ENCODE measurements at regions not wholly inside any gene's neighbourhood (a gene's known extent, or its start where the extent isn't known, plus 50 kb on each side); places are given as distances from the start of the nearest gene placed in this dataset.
"Not testable (repeated sequence)": the region's sequence is repeated elsewhere in the genome, so short reads cannot be mapped to it uniquely, and the experiment has no call there.

- TF ChIP-seq EZH2phosphoT487 (IDR thresholded peaks at IDR 0.05; ENCODE audit: insufficient read depth, low read depth) (no peak), EZH2 (IDR thresholded peaks at IDR 0.05; ENCODE audit: insufficient read depth, poor library complexity, severe bottlenecking) (no peak)
- no peak overlapping the region for H3K9ac ChIP-seq
- H3K4me1 ChIP-seq (ENCODE audit: insufficient read depth) = no peaks in the 10 kb centered on the region
- H3K79me2 ChIP-seq (ENCODE audit: insufficient read depth) = no peaks in the 10 kb centered on the region
- WGBS, 2 experiments (ENCODE audit: low coverage in 1 of 2, low lambda C conversion rate in 2 of 2, missing lambda C conversion rate in 2 of 2) = 40 to 42% methylated on average over 2 of the region's 2 CpGs
- no peak overlapping the region for H3K27ac ChIP-seq
- H3F3A ChIP-seq (ENCODE audit: insufficient read depth) = no peaks in the 10 kb centered on the region
- DNase-seq = no peak
- no peaks in the 10 kb centered on the region for H3K27me3 ChIP-seq (replicated peaks; ENCODE audit: insufficient read depth)
- H3K4me3 ChIP-seq = no peak overlapping the region
- in situ Hi-C loops (cut with MboI) = no loop called here
- peak overlapping the region; percentile 18; the same call in 1 of the 2 replicates for H2AFZ ChIP-seq
- no peak overlapping the region for H3K4me2 ChIP-seq (ENCODE audit: unreplicated experiment)
- no peaks in the 10 kb centered on the region for H3K9me2 ChIP-seq (ENCODE audit: insufficient read depth)
- H3K36me3 ChIP-seq (ENCODE audit: low read depth) = no peaks in the 10 kb centered on the region
- H3K9me3 ChIP-seq (ENCODE audit: low read depth) = no peaks in the 10 kb centered on the region
- no peaks in the 10 kb centered on the region for H4K20me1 ChIP-seq (ENCODE audit: insufficient read depth)
Observed at GRCh38 chr4:28451346-28451745, 1590.7 kb downstream of the STIM2 start.

- Histone ChIP-seq H2AFZ (peak overlapping the region; percentile 81), H3K27me3 (replicated peaks; ENCODE audit: insufficient read depth) (no peaks in the 10 kb centered on the region), H3K9me3 (ENCODE audit: low read depth) (no peaks in the 10 kb centered on the region), H4K20me1 (ENCODE audit: insufficient read depth) (no peaks in the 10 kb centered on the region), H3K4me1 (ENCODE audit: insufficient read depth) (no peaks in the 10 kb centered on the region; the same call in 1 of the 2 replicates), H3K79me2 (ENCODE audit: insufficient read depth) (no peaks in the 10 kb centered on the region), H3K9ac (no peak overlapping the region), H3K4me3 (no peak overlapping the region), H3K9me2 (ENCODE audit: insufficient read depth) (no peaks in the 10 kb centered on the region), H3K27ac (no peak overlapping the region), H3K36me3 (ENCODE audit: low read depth) (no peaks in the 10 kb centered on the region), H3F3A (ENCODE audit: insufficient read depth) (no peaks in the 10 kb centered on the region), H3K4me2 (ENCODE audit: unreplicated experiment) (peak overlapping the region; percentile 21)
- in situ Hi-C loops (cut with MboI) = no loop called here
- 7% methylated on average over 7 of the region's 7 CpGs for WGBS, 2 experiments (ENCODE audit: low coverage in 1 of 2, low lambda C conversion rate in 2 of 2, missing lambda C conversion rate in 2 of 2)
- DNase-seq = peak; percentile 13
- TF ChIP-seq EZH2phosphoT487 (IDR thresholded peaks at IDR 0.05; ENCODE audit: insufficient read depth, low read depth) (no peak), EZH2 (IDR thresholded peaks at IDR 0.05; ENCODE audit: insufficient read depth, poor library complexity, severe bottlenecking) (no peak)
Observed at GRCh38 chr4:28462766-28463700, 1602.4 kb downstream of the STIM2 start.

- Histone ChIP-seq H3F3A (ENCODE audit: insufficient read depth) (no peaks in the 10 kb centered on the region), H3K9me3 (ENCODE audit: low read depth) (no peaks in the 10 kb centered on the region), H3K4me2 (ENCODE audit: unreplicated experiment) (no peak overlapping the region), H2AFZ (no peak overlapping the region), H3K4me3 (no peak overlapping the region), H4K20me1 (ENCODE audit: insufficient read depth) (no peaks in the 10 kb centered on the region), H3K79me2 (ENCODE audit: insufficient read depth) (no peaks in the 10 kb centered on the region), H3K27ac (no peak overlapping the region), H3K36me3 (ENCODE audit: low read depth) (no peaks in the 10 kb centered on the region), H3K9me2 (ENCODE audit: insufficient read depth) (no peaks in the 10 kb centered on the region), H3K9ac (no peak overlapping the region), H3K27me3 (replicated peaks; ENCODE audit: insufficient read depth) (no peaks in the 10 kb centered on the region), H3K4me1 (ENCODE audit: insufficient read depth) (no peaks in the 10 kb centered on the region; the same call in 1 of the 2 replicates)
- in situ Hi-C loops (cut with MboI) = no loop called here
- WGBS, 2 experiments (ENCODE audit: low coverage in 1 of 2, low lambda C conversion rate in 2 of 2, missing lambda C conversion rate in 2 of 2) = 11 to 12% methylated on average over 1 of the region's 1 CpG
- DNase-seq = no peak
- TF ChIP-seq EZH2 (IDR thresholded peaks at IDR 0.05; ENCODE audit: insufficient read depth, poor library complexity, severe bottlenecking) (no peak), EZH2phosphoT487 (IDR thresholded peaks at IDR 0.05; ENCODE audit: insufficient read depth, low read depth) (no peak)
Observed at GRCh38 chr4:28464823-28465222, 1604.2 kb downstream of the STIM2 start.

GRCh38 chr4:28466886-28467285 lies 1606.2 kb downstream of the STIM2 start:
- H3K4me3 ChIP-seq; H4K20me1 ChIP-seq (ENCODE audit: insufficient read depth); H3F3A ChIP-seq (ENCODE audit: insufficient read depth); H3K4me1 ChIP-seq (ENCODE audit: insufficient read depth); H3K9me2 ChIP-seq (ENCODE audit: insufficient read depth); DNase-seq; H3K79me2 ChIP-seq (ENCODE audit: insufficient read depth); H3K27ac ChIP-seq; in situ Hi-C loops (cut with MboI); H3K4me2 ChIP-seq (ENCODE audit: unreplicated experiment); H3K9ac ChIP-seq; H3K36me3 ChIP-seq (ENCODE audit: low read depth); H3K27me3 ChIP-seq (replicated peaks; ENCODE audit: insufficient read depth); H2AFZ ChIP-seq; H3K9me3 ChIP-seq (ENCODE audit: low read depth): not testable (repeated sequence)
- 68 to 74% methylated on average over 21 to 24 of the region's 24 CpGs for WGBS, 2 experiments (ENCODE audit: low coverage in 1 of 2, low lambda C conversion rate in 2 of 2, missing lambda C conversion rate in 2 of 2)
